Uterus (tissue), 2 donors: ENCODE measurements at regions not wholly inside any gene's neighbourhood (a gene's known extent, or its start where the extent isn't known, plus 50 kb on each side); places are given as distances from the start of the nearest gene placed in this dataset.

Experiments
- CTCF ChIP-seq, 4 experiments: fragments of 200-600 bp in 2 of 4; fragments of 450-650 bp in 2 of 4; sonication (generic) in 2 of 4; IDR thresholded peaks; one replicate each; pipeline ENCODE4 v1.5.1; 2016 to 2019; ENCODE audit warnings: antibody characterized with exemption in 4 of 4, mild to moderate bottlenecking in 2 of 4, moderate library complexity in 1 of 4
- POLR2A ChIP-seq, 2 donors: fragments of 450-650 bp; IDR thresholded peaks; one replicate each; pipeline ENCODE4 v1.6.1; 2016; ENCODE audit warnings: antibody characterized with exemption in 2 of 2, mild to moderate bottlenecking in 1 of 2, moderate library complexity in 1 of 2

- TF ChIP-seq CTCF (IDR thresholded peaks at IDR 0.05) (no peak), POLR2A (IDR thresholded peaks at IDR 0.05) (no peak)
Measured at GRCh38 chr10:124219655-124220054, 126.3 kb upstream of the CHST15 start.
